IMR-90 (cell line): ENCODE measurements at regions not wholly inside any gene's neighbourhood (a gene's known extent, or its start where the extent isn't known, plus 50 kb on each side); places are given as distances from the start of the nearest gene placed in this dataset.

ENCODE experiments used
- BHLHE40 ChIP-seq: fragments of 150-350 bp; IDR thresholded peaks from 2 replicates; pipeline ENCODE4 v1.6.1; 2016; ENCODE audit warnings: mild to moderate bottlenecking, low read depth, low read length
- CEBPB ChIP-seq: IDR thresholded peaks from 2 replicates; pipeline ENCODE4 v1.6.1; 2012; ENCODE audit warnings: low read depth, low read length, improper control_type of control experiment
- CTCF ChIP-seq: conservative IDR thresholded peaks from 2 replicates; pipeline ENCODE4 v1.5.1; 2012; ENCODE audit warnings: mild to moderate bottlenecking, low read depth, low read length, improper control_type of control experiment
- ELK1 ChIP-seq: fragments of 150-350 bp; IDR thresholded peaks from 2 replicates; pipeline ENCODE4 v1.6.1; 2016; ENCODE audit warnings: low read depth, mild to moderate bottlenecking, low read length, moderate library complexity, borderline replicate concordance
- POLR2A ChIP-seq: IDR thresholded peaks from 2 replicates; pipeline ENCODE4 v1.6.1; 2012; ENCODE audit warnings: mild to moderate bottlenecking, low read depth, low read length
- RAD21 ChIP-seq: IDR thresholded peaks from 2 replicates; pipeline ENCODE4 v1.6.1; 2012; ENCODE audit warnings: low read length, improper control_type of control experiment
- RCOR1 ChIP-seq: IDR thresholded peaks from 2 replicates; pipeline ENCODE4 v1.6.1; 2012; ENCODE audit warnings: mild to moderate bottlenecking, low read length, improper control_type of control experiment; ENCODE audit not compliant: insufficient replicate concordance
- RFX5 ChIP-seq: IDR thresholded peaks from 2 replicates; pipeline ENCODE4 v1.8.0; 2012; ENCODE audit warnings: low read depth, mild to moderate bottlenecking, low read length, moderate library complexity

- TF ChIP-seq RFX5 (no peak), POLR2A (no peak), CTCF (no peak), BHLHE40 (no peak), RCOR1 (no peak), CEBPB (no peak), ELK1 (no peak), RAD21 (no peak)
These were observed 247.5 kb downstream of the TMEM161B start for GRCh38 chr5:88021141-88021540.
